NB4 (cell line): ENCODE measurements at regions not wholly inside any gene's neighbourhood (a gene's known extent, or its start where the extent isn't known, plus 50 kb on each side); places are given as distances from the start of the nearest gene placed in this dataset.

Experiments
- DNase-seq: peaks from one replicate; pipeline ENCODE4 v3.0.0; 2010; ENCODE audit warnings: low read depth
- H3K4me3 ChIP-seq: one replicate; pipeline ENCODE4 v1.5.1; 2011; ENCODE audit warnings: mild to moderate bottlenecking, low read depth, low read length, moderate library complexity
- MAX ChIP-seq: IDR thresholded peaks from 2 replicates; pipeline ENCODE4 v1.6.1; 2011; ENCODE audit warnings: low read depth, low read length
- MYC ChIP-seq: IDR thresholded peaks from 2 replicates; pipeline ENCODE4 v1.6.1; 2011; ENCODE audit warnings: low read depth, low read length
- POLR2A ChIP-seq: IDR thresholded peaks from 2 replicates; pipeline ENCODE4 v1.6.1; 2011; ENCODE audit warnings: mild to moderate bottlenecking; ENCODE audit not compliant: insufficient read length; ENCODE audit errors: extremely low read depth
- TF ChIP-seq, protein P1 (sequence below): IDR thresholded peaks from one replicate; pipeline ENCODE4 v1.5.1; 2012; ENCODE audit warnings: low read depth, low read length

DNA sequence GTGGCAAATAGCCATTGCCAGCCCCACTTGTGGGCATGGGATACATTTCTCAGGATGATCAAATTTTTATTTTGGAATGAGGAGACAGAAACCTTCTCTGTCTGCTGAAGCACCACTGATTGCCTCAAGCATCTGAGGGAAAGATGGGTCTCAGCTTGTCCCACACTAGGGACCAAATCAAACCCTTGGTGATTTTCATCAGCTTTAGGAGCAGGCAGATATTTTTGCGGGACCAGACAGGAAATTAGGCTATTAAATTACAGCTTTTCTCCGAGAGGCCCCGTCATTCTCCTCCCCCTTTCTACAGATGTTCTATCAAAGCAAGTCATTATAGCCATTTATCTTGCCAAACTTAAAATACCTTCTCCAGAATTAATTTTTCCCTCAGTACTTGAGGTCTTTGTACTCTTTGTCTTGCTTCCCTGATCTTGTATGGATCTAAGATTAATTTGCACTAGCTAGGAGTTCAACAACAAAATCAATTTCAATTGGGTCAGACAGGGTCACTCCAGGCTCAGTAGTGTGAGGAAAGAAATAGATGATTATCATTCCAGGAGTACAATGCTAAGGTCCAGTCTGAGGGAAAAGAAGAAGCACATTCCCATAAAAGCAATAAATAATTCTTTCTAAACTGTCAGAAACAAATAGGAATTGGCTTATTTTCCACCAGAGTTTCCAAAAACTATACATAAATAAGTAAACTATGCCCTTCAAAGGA, 818.1 kb upstream of the SOX11 start:
- no peak for DNase-seq
- H3K4me3 ChIP-seq: no peak overlapping the region
- TF ChIP-seq, protein P1, sequence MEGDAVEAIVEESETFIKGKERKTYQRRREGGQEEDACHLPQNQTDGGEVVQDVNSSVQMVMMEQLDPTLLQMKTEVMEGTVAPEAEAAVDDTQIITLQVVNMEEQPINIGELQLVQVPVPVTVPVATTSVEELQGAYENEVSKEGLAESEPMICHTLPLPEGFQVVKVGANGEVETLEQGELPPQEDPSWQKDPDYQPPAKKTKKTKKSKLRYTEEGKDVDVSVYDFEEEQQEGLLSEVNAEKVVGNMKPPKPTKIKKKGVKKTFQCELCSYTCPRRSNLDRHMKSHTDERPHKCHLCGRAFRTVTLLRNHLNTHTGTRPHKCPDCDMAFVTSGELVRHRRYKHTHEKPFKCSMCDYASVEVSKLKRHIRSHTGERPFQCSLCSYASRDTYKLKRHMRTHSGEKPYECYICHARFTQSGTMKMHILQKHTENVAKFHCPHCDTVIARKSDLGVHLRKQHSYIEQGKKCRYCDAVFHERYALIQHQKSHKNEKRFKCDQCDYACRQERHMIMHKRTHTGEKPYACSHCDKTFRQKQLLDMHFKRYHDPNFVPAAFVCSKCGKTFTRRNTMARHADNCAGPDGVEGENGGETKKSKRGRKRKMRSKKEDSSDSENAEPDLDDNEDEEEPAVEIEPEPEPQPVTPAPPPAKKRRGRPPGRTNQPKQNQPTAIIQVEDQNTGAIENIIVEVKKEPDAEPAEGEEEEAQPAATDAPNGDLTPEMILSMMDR: no peak
- TF ChIP-seq MAX (no peak), POLR2A (no peak), MYC (no peak)

- H3K4me3 ChIP-seq: no peak overlapping the region
- no peak for TF ChIP-seq MAX
- TF ChIP-seq MYC: no peak
- TF ChIP-seq, protein P1: no peak
- TF ChIP-seq POLR2A: no peak
- no peak for DNase-seq
Observed at GRCh38 chr2:4882421-4882820, 809.8 kb upstream of the SOX11 start.

- no peak for DNase-seq
- no peak for TF ChIP-seq MYC
- TF ChIP-seq, protein P1: no peak
- no peak overlapping the region for H3K4me3 ChIP-seq
Observed at GRCh38 chr2:4882941-4883340, 809.2 kb upstream of the SOX11 start.

GRCh38 chr2:4883375-4883774, 808.8 kb upstream of the SOX11 start:
- DNase-seq: no peak
- TF ChIP-seq MAX: no peak
- TF ChIP-seq MYC: no peak
- TF ChIP-seq, protein P1: no peak
- TF ChIP-seq POLR2A: no peak
- H3K4me3 ChIP-seq: no peak overlapping the region

GRCh38 chr2:4884117-4884571, 808.0 kb upstream of the SOX11 start:
- no peak overlapping the region for H3K4me3 ChIP-seq
- DNase-seq: no peak
- no peak for TF ChIP-seq MAX
- TF ChIP-seq, protein P1: no peak
- TF ChIP-seq MYC: no peak
- no peak for TF ChIP-seq POLR2A

DNA sequence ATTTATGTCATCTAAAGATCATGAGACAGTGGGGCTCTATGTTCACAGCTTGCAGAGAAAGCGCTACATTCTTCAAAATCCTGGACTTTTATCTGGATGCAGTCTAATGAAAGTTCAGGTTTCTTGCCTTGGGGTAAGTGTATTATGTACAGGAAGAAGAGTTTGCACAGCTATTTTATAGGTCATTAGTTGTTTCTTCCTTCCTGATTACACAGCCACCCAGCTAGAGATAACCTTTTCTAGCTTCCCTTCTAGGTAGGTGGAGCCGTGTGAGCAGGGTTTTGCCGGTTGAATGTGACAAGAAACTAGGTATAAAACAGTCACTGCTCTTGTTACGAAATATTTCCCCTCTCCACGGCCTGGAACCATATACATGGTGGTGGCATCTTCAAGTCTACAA, 800.8 kb upstream of the SOX11 start:
- no peak for TF ChIP-seq MAX
- TF ChIP-seq, protein P1: no peak
- no peak for TF ChIP-seq MYC
- no peak for TF ChIP-seq POLR2A
- DNase-seq: no peak
- H3K4me3 ChIP-seq: no peak overlapping the region
